ENCODE measurements at regions not wholly inside any gene's neighbourhood (a gene's known extent, or its start where the extent isn't known, plus 50 kb on each side); places are given as distances from the start of the nearest gene placed in this dataset.

DNA sequence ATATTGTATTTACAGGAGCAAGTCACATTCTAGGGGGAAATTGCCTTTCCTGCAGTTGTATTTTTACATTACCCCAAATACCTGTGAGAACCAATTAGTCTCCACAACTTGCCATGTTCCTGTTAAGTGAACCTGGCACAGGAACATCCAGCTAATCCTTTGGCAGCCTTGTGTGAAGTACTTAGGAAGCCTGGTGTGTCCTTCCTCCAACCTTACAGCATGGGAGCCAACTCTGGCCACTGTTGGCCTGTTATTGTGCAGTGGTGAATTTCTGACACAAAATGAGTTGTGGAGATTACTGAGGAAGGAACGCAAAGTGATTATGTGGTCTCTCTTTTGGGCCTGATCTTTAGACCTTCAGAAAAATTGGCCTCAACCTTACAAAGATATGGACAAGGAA lies 238.0 kb upstream of the PITX2 start:
- no TSS peak for BruUV-seq (replicated peaks)
- TF ChIP-seq, protein P1, sequence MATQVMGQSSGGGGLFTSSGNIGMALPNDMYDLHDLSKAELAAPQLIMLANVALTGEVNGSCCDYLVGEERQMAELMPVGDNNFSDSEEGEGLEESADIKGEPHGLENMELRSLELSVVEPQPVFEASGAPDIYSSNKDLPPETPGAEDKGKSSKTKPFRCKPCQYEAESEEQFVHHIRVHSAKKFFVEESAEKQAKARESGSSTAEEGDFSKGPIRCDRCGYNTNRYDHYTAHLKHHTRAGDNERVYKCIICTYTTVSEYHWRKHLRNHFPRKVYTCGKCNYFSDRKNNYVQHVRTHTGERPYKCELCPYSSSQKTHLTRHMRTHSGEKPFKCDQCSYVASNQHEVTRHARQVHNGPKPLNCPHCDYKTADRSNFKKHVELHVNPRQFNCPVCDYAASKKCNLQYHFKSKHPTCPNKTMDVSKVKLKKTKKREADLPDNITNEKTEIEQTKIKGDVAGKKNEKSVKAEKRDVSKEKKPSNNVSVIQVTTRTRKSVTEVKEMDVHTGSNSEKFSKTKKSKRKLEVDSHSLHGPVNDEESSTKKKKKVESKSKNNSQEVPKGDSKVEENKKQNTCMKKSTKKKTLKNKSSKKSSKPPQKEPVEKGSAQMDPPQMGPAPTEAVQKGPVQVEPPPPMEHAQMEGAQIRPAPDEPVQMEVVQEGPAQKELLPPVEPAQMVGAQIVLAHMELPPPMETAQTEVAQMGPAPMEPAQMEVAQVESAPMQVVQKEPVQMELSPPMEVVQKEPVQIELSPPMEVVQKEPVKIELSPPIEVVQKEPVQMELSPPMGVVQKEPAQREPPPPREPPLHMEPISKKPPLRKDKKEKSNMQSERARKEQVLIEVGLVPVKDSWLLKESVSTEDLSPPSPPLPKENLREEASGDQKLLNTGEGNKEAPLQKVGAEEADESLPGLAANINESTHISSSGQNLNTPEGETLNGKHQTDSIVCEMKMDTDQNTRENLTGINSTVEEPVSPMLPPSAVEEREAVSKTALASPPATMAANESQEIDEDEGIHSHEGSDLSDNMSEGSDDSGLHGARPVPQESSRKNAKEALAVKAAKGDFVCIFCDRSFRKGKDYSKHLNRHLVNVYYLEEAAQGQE (IDR thresholded peaks at IDR 0.05; ENCODE audit: insufficient read depth in 1 of 2, low read depth in 2 of 2, low read length in 1 of 2): no peak
- no peak for TF ChIP-seq TCF7L2 (IDR thresholded peaks at IDR 0.05; ENCODE audit: low read depth, low read length)
- TF ChIP-seq SIN3A (IDR thresholded peaks at IDR 0.05; ENCODE audit: borderline replicate concordance, insufficient read depth, low read depth, low read length): no peak
- TF ChIP-seq, protein P2, sequence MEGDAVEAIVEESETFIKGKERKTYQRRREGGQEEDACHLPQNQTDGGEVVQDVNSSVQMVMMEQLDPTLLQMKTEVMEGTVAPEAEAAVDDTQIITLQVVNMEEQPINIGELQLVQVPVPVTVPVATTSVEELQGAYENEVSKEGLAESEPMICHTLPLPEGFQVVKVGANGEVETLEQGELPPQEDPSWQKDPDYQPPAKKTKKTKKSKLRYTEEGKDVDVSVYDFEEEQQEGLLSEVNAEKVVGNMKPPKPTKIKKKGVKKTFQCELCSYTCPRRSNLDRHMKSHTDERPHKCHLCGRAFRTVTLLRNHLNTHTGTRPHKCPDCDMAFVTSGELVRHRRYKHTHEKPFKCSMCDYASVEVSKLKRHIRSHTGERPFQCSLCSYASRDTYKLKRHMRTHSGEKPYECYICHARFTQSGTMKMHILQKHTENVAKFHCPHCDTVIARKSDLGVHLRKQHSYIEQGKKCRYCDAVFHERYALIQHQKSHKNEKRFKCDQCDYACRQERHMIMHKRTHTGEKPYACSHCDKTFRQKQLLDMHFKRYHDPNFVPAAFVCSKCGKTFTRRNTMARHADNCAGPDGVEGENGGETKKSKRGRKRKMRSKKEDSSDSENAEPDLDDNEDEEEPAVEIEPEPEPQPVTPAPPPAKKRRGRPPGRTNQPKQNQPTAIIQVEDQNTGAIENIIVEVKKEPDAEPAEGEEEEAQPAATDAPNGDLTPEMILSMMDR (IDR thresholded peaks at IDR 0.05): no peak
- no peak for TF ChIP-seq POLR2AphosphoS5 (IDR thresholded peaks at IDR 0.05; ENCODE audit: low read depth, low read length)
- ATAC-seq (no peak), DNase-seq (ENCODE audit: low read depth, low spot score) (no peak)
- in situ Hi-C loops (cut with HindIII; ENCODE audit: low pct_unique_long_range_greater_than_20kb, low sequenced_read_pairs): no loop called here
- Histone ChIP-seq H3K4me1 (ENCODE audit: control insufficient read depth, insufficient read depth, low read length) (no peaks in the 10 kb centered on the region), H3K9me3 (ENCODE audit: control insufficient read depth, insufficient read depth, low read depth, low read length) (no peaks in the 10 kb centered on the region), H3K27me3 (ENCODE audit: control insufficient read depth, insufficient read depth, low read length) (no peaks in the 10 kb centered on the region), H3K27ac (ENCODE audit: low read length) (no peak overlapping the region), H3K4me3 (ENCODE audit: low read depth in 2 of 2, low read length in 2 of 2) (no peak overlapping the region), H3K36me3 (ENCODE audit: control insufficient read depth, insufficient read depth, low read length) (no peaks in the 10 kb centered on the region)
- ChIA-PET POLR2A (no interaction called here), CTCF (no interaction called here)
- intact Hi-C loops (cut with micrococcal nuclease; ENCODE audit: unreplicated experiment): no loop called here

DNA sequence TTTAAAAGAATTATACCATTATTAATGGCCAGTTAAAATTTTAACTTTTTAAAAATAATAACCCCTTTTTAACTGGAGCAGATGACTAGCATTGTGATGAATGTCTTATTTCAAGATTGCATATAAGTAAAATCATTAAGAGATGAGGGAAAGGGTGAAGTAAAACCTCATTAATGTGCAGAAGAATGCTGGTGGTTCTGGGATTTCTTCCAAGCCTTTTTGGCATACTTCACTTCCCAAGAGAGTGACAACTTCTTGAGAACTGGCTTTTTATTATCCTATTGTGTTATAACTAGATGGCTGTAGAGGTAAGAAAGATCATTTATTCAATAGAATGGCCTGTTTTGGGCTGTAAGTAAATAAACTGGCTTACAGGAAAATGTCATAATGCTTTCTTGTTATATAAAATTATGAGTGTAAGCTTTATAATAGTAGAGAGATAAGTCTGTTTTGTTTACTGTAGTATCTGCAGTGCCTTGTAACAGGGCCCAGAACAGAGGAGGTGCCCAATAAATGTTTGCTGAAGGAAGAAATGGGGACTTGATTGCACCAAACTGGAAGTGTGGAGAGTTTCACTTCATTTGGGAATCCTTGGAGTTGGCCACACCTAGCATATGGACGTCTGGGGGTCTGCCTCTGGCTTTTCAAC lies 242.9 kb upstream of the PITX2 start:
- H3K4me3 ChIP-seq (ENCODE audit: low read depth in 2 of 2, low read length in 2 of 2): no peak overlapping the region
- H3K27me3 ChIP-seq (ENCODE audit: control insufficient read depth, insufficient read depth, low read length): no peaks in the 10 kb centered on the region
- H3K9me3 ChIP-seq (ENCODE audit: control insufficient read depth, insufficient read depth, low read depth, low read length): no peaks in the 10 kb centered on the region
- no TSS peak for BruUV-seq (replicated peaks)
- H3K36me3 ChIP-seq (ENCODE audit: control insufficient read depth, insufficient read depth, low read length): no peaks in the 10 kb centered on the region
- no peak for ATAC-seq
- H3K27ac ChIP-seq (ENCODE audit: low read length): no peak overlapping the region
- DNase-seq (ENCODE audit: low read depth, low spot score): no peak
- CTCF ChIA-PET: no interaction called here
- POLR2A ChIA-PET: no interaction called here
- H3K4me1 ChIP-seq (ENCODE audit: control insufficient read depth, insufficient read depth, low read length): no peaks in the 10 kb centered on the region
- TF ChIP-seq, protein P1 (IDR thresholded peaks at IDR 0.05; ENCODE audit: insufficient read depth in 1 of 2, low read depth in 2 of 2, low read length in 1 of 2): no peak
- TF ChIP-seq POLR2AphosphoS5 (IDR thresholded peaks at IDR 0.05; ENCODE audit: low read depth, low read length) (no peak), SIN3A (IDR thresholded peaks at IDR 0.05; ENCODE audit: borderline replicate concordance, insufficient read depth, low read depth, low read length) (no peak), TCF7L2 (IDR thresholded peaks at IDR 0.05; ENCODE audit: low read depth, low read length) (no peak)
- TF ChIP-seq, protein P2 (IDR thresholded peaks at IDR 0.05): no peak
- in situ Hi-C loops (cut with HindIII; ENCODE audit: low pct_unique_long_range_greater_than_20kb, low sequenced_read_pairs): no loop called here
- intact Hi-C loops (cut with micrococcal nuclease; ENCODE audit: unreplicated experiment): no loop called here
